Ishikawa (cell line): ENCODE measurements at regions not wholly inside any gene's neighbourhood (a gene's known extent, or its start where the extent isn't known, plus 50 kb on each side); places are given as distances from the start of the nearest gene placed in this dataset.

Experiments used
- CEBPB ChIP-seq: IDR thresholded peaks from 2 replicates; pipeline ENCODE4 v1.6.1; 2012
- CREB1 ChIP-seq: IDR thresholded peaks from 2 replicates; pipeline ENCODE4 v1.6.1; 2012; ENCODE audit warnings: low read depth
- EGR1 ChIP-seq: IDR thresholded peaks from 2 replicates; pipeline ENCODE4 v1.6.1; 2012
- EP300 ChIP-seq: IDR thresholded peaks from 2 replicates; pipeline ENCODE4 v1.6.1; 2012; ENCODE audit warnings: borderline replicate concordance
- FOXM1 ChIP-seq: IDR thresholded peaks from 2 replicates; pipeline ENCODE4 v1.6.1; 2012; ENCODE audit warnings: low read depth, borderline replicate concordance
- NFIC ChIP-seq: IDR thresholded peaks from 2 replicates; pipeline ENCODE4 v1.6.1; 2012
- RAD21 ChIP-seq: IDR thresholded peaks from 2 replicates; pipeline ENCODE4 v1.6.1; 2012; ENCODE audit warnings: low read depth
- TAF1 ChIP-seq: IDR thresholded peaks from 2 replicates; pipeline ENCODE4 v1.6.1; 2012; ENCODE audit warnings: low read depth, mild to moderate bottlenecking
- TCF12 ChIP-seq: IDR thresholded peaks from 2 replicates; pipeline ENCODE4 v1.6.1; 2012; ENCODE audit warnings: low read depth
- TEAD4 ChIP-seq: IDR thresholded peaks from 2 replicates; pipeline ENCODE4 v1.6.1; 2012
- YY1 ChIP-seq: IDR thresholded peaks from 2 replicates; pipeline ENCODE4 v1.6.1; 2012; ENCODE audit warnings: low read depth
- ZBTB7A ChIP-seq: IDR thresholded peaks from 2 replicates; pipeline ENCODE4 v1.6.1; 2012; ENCODE audit warnings: low read depth
- TF ChIP-seq, protein P1 (sequence below): IDR thresholded peaks from 2 replicates; pipeline ENCODE4 v1.6.1; 2012; ENCODE audit warnings: low read depth, mild to moderate bottlenecking
- TF ChIP-seq, protein P2 (sequence below): IDR thresholded peaks from 2 replicates; pipeline ENCODE4 v1.6.1; 2012
- TF ChIP-seq, protein P3 (sequence below): IDR thresholded peaks from 2 replicates; pipeline ENCODE4 v1.6.1; 2012

DNA sequence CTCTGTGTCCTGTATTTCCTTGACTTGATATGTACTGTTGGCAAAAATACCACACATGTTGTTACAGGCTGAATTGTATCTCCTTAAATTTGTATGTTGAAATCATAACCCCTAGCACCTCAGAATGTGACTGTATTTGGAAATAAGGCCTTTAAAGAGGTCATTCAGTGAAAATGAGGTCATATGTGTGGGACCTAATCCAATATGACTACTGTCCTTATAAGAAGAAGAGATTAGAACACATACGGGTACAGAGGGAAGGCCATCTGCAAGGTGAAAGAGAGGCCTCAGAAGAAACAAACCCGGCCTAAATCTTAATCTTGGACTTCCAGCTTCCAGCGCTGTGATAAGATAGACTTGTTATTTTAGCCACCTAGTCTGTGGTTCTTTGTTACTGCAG lies 202.5 kb downstream of the NUFIP1 start:
- TF ChIP-seq ZBTB7A (no peak), CREB1 (no peak), TCF12 (no peak), NFIC (no peak), FOXM1 (no peak), TAF1 (no peak), EP300 (no peak), TEAD4 (no peak), CEBPB (no peak), RAD21 (no peak), EGR1 (no peak), YY1 (no peak)
- TF ChIP-seq, protein P1, sequence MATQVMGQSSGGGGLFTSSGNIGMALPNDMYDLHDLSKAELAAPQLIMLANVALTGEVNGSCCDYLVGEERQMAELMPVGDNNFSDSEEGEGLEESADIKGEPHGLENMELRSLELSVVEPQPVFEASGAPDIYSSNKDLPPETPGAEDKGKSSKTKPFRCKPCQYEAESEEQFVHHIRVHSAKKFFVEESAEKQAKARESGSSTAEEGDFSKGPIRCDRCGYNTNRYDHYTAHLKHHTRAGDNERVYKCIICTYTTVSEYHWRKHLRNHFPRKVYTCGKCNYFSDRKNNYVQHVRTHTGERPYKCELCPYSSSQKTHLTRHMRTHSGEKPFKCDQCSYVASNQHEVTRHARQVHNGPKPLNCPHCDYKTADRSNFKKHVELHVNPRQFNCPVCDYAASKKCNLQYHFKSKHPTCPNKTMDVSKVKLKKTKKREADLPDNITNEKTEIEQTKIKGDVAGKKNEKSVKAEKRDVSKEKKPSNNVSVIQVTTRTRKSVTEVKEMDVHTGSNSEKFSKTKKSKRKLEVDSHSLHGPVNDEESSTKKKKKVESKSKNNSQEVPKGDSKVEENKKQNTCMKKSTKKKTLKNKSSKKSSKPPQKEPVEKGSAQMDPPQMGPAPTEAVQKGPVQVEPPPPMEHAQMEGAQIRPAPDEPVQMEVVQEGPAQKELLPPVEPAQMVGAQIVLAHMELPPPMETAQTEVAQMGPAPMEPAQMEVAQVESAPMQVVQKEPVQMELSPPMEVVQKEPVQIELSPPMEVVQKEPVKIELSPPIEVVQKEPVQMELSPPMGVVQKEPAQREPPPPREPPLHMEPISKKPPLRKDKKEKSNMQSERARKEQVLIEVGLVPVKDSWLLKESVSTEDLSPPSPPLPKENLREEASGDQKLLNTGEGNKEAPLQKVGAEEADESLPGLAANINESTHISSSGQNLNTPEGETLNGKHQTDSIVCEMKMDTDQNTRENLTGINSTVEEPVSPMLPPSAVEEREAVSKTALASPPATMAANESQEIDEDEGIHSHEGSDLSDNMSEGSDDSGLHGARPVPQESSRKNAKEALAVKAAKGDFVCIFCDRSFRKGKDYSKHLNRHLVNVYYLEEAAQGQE: no peak
- TF ChIP-seq, protein P2, sequence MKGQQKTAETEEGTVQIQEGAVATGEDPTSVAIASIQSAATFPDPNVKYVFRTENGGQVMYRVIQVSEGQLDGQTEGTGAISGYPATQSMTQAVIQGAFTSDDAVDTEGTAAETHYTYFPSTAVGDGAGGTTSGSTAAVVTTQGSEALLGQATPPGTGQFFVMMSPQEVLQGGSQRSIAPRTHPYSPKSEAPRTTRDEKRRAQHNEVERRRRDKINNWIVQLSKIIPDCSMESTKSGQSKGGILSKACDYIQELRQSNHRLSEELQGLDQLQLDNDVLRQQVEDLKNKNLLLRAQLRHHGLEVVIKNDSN: no peak
- TF ChIP-seq, protein P3, sequence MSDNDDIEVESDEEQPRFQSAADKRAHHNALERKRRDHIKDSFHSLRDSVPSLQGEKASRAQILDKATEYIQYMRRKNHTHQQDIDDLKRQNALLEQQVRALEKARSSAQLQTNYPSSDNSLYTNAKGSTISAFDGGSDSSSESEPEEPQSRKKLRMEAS: no peak

DNA sequence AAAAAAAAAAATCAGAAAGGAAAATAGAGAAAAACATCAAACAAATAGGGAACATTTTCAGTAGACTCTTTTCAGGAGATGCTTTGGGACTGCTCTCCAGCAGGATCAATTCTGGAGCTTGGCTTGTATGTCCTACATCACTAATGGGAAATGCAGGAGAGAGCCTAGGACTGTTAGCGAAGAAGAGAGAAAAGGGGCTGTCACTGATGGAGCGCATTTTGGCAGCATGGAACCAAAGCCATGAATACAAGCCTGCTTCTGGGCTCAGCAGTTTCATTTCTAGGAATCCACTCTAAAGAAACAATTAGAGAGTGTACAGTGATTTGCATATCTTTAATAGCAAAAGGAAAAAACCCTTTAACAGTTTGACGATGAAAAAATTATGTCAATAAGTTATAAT lies 203.9 kb downstream of the NUFIP1 start:
- TF ChIP-seq, protein P1: no peak

DNA sequence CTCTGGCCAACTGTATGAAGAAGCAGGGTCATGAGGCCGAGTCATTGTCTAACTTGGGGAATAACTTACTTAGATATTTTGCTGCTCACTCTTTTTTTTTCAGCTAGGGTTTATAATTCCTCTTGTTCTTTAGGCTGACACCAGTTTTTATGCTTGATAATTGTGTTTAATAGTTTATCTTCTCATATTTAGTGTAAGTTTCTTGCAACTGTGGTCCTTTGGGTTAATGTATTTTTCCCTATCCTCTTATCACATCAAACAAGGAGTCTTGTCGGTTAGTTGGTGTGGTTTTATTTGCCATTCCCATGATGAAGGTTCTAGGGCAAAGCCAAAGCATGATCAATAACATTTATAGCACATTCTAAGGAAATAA lies 204.6 kb downstream of the NUFIP1 start:
- TF ChIP-seq, protein P1: no peak
- TF ChIP-seq TEAD4 (no peak), ZBTB7A (no peak), EGR1 (no peak), CEBPB (no peak), NFIC (no peak), CREB1 (no peak), FOXM1 (no peak)
- TF ChIP-seq, protein P3: no peak
- TF ChIP-seq, protein P2: no peak

DNA sequence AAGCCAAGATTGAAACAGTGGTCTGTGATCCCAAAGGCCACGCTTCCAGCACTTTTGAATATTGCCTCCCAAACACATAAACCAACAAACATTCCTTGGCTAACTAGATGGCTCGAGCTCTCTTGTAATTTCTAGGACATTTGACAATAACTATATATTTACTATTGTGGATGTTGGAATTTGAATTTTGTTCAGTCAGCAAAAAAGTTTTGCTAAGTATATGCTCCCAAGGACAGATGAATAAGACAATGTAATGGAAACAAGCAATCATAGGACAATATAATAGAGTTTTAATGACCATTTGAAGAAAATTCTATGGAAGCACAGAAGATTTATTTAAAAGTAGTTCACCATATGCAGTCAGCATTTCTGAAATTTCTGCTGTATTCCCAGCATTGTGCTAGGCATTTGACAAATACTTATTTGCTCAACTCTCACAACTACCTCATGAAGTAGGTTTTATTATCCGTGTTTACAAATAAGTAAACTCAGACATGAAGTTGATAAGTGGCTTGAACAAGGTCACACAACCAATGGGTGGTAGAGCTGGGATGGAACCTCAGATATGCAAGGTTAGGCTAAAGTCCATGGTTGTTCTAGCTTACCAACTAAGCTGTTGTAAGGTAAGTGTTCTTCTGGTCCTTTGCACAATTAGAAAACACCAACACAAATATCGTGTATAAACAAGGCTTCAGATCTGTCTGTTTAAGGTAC lies 205.1 kb downstream of the NUFIP1 start:
- TF ChIP-seq EGR1 (no peak), CEBPB (no peak), TAF1 (no peak), FOXM1 (no peak), RAD21 (no peak), EP300 (no peak), NFIC (no peak), ZBTB7A (no peak), TEAD4 (no peak), CREB1 (no peak), TCF12 (no peak), YY1 (no peak)
- TF ChIP-seq, protein P3: no peak
- TF ChIP-seq, protein P1: no peak
- TF ChIP-seq, protein P2: no peak
